ENCODE measurements at regions not wholly inside any gene's neighbourhood (a gene's known extent, or its start where the extent isn't known, plus 50 kb on each side); places are given as distances from the start of the nearest gene placed in this dataset.
A peak's percentile ranks its signal among the peaks of the same experiment; 100 is the strongest.
"Not testable (repeated sequence)": the region's sequence is repeated elsewhere in the genome, so short reads cannot be mapped to it uniquely, and the experiment has no call there.

DNA sequence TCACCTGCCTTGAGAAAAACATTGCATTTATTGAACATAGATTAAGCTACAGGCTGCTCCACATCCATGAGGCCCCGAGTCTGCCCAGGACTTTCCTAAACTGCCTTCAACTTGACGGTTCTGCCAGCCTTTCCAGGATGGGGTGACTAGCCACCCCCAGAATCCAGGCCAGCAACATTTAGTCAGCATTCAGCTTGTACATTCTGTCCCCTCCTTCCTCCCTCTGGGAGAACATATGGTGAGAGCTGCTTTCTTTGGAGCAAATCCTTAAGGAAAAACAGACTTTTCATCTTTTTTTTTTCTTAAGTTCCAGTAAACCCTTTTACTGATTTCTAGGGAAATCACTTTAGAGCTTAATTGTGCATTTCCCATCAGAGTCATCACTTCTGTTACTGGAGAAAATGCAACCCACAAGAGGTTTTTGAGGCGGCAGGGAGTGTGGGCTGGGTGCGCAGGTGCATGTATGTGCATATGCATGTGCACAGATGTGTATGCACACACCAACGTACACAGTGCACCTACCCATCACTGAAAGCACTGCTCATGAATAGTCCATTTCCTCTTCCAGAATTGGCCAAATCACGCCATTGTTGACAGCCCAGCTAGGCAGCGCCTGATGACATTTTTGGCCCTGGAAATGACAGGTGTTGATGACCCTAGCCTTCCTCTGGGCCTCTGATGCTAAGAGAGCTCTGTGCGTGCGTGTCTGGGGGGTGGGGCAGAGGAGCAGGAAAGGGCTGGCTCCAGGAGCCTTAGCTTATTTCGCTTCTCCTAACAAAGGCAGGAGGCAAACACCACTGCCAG, 145.6 kb downstream of the HSD17B3 start:
- Histone ChIP-seq H3K36me3 (ENCODE audit: control insufficient read depth in 1 of 2, insufficient read depth in 2 of 2, low read length in 2 of 2) (no peaks in the 10 kb centered on the region), H3K4me3 (ENCODE audit: low read depth in 1 of 2, low read length in 2 of 2) (no peak overlapping the region), H3K9me3 (ENCODE audit: control insufficient read depth in 1 of 2, low read length in 2 of 2) (no peaks in the 10 kb centered on the region), H3K27ac (ENCODE audit: low read length) (peak overlapping the region; percentile 10), H3K27me3 (ENCODE audit: low read depth, low read length) (no peaks in the 10 kb centered on the region), H3K4me1 (ENCODE audit: control insufficient read depth in 1 of 2, insufficient read depth in 2 of 2, low read length in 2 of 2) (no peaks in the 10 kb centered on the region)

DNA sequence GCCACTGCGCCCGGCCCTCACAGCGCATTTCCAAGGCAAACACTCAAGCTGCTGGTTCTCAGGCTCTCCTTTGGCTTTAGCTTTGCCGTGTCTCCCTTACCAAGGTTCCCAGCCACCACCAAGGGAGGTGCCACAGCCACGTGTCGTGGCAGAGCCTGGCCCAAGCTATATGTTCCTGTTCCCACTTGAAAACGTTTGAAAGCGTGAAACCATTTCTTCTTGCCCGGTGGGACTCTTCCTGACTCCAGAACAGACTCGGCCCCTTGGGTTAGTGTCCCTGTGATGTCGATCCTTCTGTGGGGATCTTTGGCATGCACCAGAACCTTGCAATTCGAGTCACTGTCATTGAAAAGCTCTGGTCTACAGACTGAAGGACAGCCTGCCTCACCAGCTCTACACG, 147.9 kb downstream of the HSD17B3 start:
- Histone ChIP-seq H3K27ac (ENCODE audit: low read length) (no peak overlapping the region), H3K27me3 (ENCODE audit: low read depth, low read length) (no peaks in the 10 kb centered on the region), H3K9me3 (ENCODE audit: control insufficient read depth in 1 of 2, low read length in 2 of 2) (no peaks in the 10 kb centered on the region), H3K36me3 (ENCODE audit: control insufficient read depth in 1 of 2, insufficient read depth in 2 of 2, low read length in 2 of 2) (no peaks in the 10 kb centered on the region), H3K4me1 (ENCODE audit: control insufficient read depth in 1 of 2, insufficient read depth in 2 of 2, low read length in 2 of 2) (peaks cover 0 to 4% of the 10 kb centered on the region in 2 donors), H3K4me3 (ENCODE audit: low read depth in 1 of 2, low read length in 2 of 2) (no peak overlapping the region)

DNA sequence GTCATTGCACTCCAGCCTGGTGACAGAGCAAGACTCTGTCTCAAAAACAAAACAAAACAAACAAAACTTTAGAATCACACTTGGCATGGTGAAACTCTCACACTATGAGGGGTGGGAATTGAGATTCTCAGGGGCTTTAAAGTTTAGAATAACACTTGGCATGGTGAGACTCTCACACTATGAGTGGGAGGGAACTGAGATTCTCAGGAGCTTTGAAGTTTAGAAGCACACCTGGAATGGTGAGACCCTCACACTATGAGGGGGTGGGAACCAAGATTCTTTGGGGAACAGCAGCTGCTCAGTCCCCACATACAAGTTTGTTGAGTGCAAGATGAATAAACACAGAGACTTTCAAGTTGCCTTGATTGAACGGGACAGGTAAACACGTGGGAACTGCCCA, 149.4 kb downstream of the HSD17B3 start:
- no peaks in the 10 kb centered on the region for H3K36me3 ChIP-seq (ENCODE audit: control insufficient read depth in 1 of 2, insufficient read depth in 2 of 2, low read length in 2 of 2)
- H3K27me3 ChIP-seq (ENCODE audit: low read depth, low read length), result no peaks in the 10 kb centered on the region
- H3K9me3 ChIP-seq (ENCODE audit: control insufficient read depth in 1 of 2, low read length in 2 of 2), result no peaks in the 10 kb centered on the region
- peaks cover 0 to 4% of the 10 kb centered on the region in 2 donors for H3K4me1 ChIP-seq (ENCODE audit: control insufficient read depth in 1 of 2, insufficient read depth in 2 of 2, low read length in 2 of 2)
- no peak overlapping the region for H3K27ac ChIP-seq (ENCODE audit: low read length)
- H3K4me3 ChIP-seq (ENCODE audit: low read depth in 1 of 2, low read length in 2 of 2), result no peak overlapping the region

DNA sequence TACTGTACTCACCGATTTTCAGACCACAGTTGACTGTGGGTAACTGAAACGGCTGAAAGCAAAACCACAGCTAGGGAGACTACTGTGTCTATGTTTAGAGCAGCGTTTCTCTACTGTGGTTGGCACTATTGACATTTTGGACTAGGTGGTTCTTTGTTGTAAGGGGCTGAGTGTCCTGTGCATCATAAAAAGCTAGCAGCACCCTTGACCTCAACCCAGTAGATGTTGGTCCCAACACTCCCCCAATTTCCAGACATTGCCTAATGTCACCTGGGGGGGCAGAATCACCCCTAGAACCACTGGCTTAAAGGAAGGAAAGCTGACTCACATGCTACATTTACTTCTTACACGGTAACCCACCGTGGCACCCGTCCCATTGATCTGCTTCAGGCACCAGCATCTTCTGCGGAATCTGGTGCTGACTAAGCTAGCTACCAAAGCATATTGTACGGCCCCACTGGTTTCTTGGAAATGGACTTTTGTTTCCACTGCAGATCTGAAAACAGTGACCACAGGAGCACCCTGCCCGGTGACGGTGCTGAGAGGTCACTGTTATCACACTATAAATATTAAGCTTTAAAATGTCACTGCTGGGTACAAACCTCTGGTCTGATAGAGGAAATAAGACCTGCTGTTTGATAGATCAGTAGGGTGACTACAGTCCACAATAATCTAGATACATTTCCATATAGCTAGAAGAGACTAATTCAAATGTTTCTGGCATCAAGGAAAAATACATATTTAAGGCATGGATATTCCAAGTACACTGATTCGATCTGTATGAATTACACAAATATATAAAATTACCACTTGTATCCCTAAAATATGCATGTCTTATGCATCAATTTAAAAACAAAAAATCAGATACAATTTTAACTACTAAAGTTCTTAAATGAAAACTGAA, 151.4 kb downstream of the HSD17B3 start:
- Histone ChIP-seq H3K27ac (ENCODE audit: low read length) (no peak overlapping the region), H3K4me3 (ENCODE audit: low read depth in 1 of 2, low read length in 2 of 2) (no peak overlapping the region), H3K27me3 (ENCODE audit: low read depth, low read length) (no peaks in the 10 kb centered on the region), H3K4me1 (ENCODE audit: control insufficient read depth in 1 of 2, insufficient read depth in 2 of 2, low read length in 2 of 2) (peaks cover 0 to 4% of the 10 kb centered on the region in 2 donors), H3K36me3 (ENCODE audit: control insufficient read depth in 1 of 2, insufficient read depth in 2 of 2, low read length in 2 of 2) (no peaks in the 10 kb centered on the region), H3K9me3 (ENCODE audit: control insufficient read depth in 1 of 2, low read length in 2 of 2) (no peaks in the 10 kb centered on the region)

DNA sequence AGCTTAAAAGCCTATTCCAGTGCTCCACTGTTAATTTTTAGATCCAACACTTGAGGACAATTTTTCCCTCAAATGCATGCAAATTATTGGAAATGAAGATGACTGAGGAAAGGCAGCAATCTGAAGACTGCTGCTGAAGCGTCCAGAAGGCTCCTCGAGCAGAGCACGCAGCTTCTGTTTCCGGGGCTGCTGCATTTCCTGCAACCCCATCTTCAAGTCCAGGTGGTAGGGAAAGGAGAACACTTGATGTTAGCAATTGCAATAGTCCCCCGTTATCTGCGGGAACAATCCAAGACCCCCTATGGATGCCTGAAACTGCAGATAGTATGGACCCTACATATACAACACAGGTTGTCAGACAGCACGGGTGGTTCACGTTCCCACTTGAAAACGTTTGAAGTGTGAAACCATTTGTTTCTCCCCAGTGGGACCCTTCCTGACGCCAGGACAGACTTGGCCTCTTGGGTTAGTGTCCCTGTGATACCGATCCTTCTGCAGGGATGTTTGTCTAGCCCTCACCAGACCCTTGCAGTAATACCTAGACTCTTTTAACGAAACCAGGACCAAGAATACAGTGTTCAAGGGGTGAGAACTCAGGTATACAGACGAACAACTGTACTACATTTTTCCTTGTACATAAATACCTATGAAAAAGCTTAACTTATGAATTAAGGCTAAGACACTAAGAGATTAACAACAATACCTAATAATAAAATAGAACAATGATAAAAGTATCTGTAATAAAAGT, 152.3 kb downstream of the HSD17B3 start:
- Histone ChIP-seq H3K4me3 (ENCODE audit: low read depth in 1 of 2, low read length in 2 of 2) (no peak overlapping the region), H3K9me3 (ENCODE audit: control insufficient read depth in 1 of 2, low read length in 2 of 2) (no peaks in the 10 kb centered on the region), H3K36me3 (ENCODE audit: control insufficient read depth in 1 of 2, insufficient read depth in 2 of 2, low read length in 2 of 2) (no peaks in the 10 kb centered on the region), H3K27ac (ENCODE audit: low read length) (no peak overlapping the region), H3K27me3 (ENCODE audit: low read depth, low read length) (no peaks in the 10 kb centered on the region), H3K4me1 (ENCODE audit: control insufficient read depth in 1 of 2, insufficient read depth in 2 of 2, low read length in 2 of 2) (peaks cover 0 to 4% of the 10 kb centered on the region in 2 donors)

DNA sequence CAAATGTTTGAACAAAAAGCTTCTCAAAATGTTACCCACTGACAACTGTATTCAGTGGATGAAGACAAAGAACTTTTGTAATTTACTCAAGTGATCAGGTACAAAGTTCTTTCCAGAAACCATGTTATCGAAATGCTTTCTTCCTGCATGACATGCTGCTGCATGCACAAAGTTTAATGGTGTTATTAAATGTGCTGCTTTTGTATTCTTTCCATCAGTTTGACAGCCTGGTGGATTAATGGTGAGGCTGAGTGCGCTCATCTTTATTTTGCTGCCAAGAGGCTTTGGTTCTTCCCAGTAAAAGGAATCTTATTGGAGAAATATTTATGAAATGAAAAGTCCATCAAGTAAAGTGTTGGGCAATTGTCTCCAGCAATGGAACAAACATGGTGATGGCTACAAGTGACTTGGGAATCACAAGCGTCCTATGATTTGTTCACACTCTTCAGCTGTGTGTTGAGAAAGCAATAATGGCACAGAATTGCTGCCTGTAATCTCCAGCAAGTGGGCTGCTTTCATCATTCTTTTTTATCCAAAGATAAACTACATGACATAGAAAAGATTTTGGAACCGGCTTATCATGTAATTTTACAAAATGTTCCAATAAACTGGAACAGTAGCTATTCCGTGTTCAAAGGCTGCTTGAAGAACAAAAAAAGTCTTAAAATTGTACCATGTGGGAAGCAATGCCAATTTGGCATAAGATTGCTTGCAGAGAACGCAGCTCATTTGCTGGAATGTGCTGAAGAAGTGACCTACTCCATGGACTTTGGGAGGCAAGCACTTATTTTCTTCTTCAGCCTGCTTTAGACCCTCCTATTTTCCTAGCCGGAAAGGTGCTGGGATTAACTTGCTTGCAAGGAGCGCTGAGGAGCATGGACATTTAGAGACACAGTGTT, 153.1 kb downstream of the HSD17B3 start:
- Histone ChIP-seq H3K4me1 (ENCODE audit: control insufficient read depth in 1 of 2, insufficient read depth in 2 of 2, low read length in 2 of 2) (peaks cover 0 to 4% of the 10 kb centered on the region in 2 donors), H3K9me3 (ENCODE audit: control insufficient read depth in 1 of 2, low read length in 2 of 2) (no peaks in the 10 kb centered on the region), H3K36me3 (ENCODE audit: control insufficient read depth in 1 of 2, insufficient read depth in 2 of 2, low read length in 2 of 2) (no peaks in the 10 kb centered on the region), H3K27ac (ENCODE audit: low read length) (no peak overlapping the region), H3K27me3 (ENCODE audit: low read depth, low read length) (no peaks in the 10 kb centered on the region), H3K4me3 (ENCODE audit: low read depth in 1 of 2, low read length in 2 of 2) (no peak overlapping the region)

DNA sequence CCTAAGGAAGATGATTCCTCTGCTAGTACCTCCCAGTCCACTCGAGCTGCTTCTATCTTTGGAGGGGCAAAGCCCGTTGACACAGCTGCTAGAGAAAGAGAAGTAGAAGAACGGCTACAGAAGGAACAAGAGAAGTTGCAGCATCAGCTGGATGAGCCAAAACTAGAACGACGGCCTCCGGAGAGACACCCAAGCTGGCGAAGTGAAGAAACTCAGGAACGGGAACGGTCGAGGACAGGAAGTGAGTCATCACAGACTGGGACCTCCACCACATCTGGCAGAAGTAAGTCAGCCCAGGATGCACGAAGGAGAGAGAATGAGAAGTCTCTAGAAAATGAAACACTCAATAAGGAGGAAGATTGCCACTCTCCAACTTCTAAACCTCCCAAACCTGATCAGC, 154.9 kb downstream of the HSD17B3 start:
- not testable (repeated sequence) for H3K27ac ChIP-seq (ENCODE audit: low read length); H3K36me3 ChIP-seq (ENCODE audit: control insufficient read depth in 1 of 2, insufficient read depth in 2 of 2, low read length in 2 of 2)

DNA sequence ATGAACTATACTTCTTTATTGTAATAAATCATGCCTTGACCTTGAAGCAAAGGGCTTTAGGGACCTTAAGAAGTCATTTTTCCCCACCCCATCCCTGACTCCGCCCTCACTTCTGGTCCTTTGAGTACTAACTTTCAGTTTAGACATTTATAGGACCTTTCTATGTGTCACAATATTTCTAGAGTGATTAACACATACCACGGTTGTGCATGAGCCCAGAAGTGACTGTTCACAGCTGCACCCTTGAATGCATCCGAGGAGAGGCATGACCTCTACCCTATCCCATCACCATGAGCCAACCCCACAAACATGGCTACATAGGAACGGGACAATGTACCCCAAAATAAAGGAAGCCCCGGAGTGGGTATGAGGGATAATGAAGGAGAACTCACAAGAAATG, 160.3 kb downstream of the HSD17B3 start:
- Histone ChIP-seq H3K4me3 (ENCODE audit: low read depth in 1 of 2, low read length in 2 of 2) (no peak overlapping the region), H3K27me3 (ENCODE audit: low read depth, low read length) (no peaks in the 10 kb centered on the region), H3K36me3 (ENCODE audit: control insufficient read depth in 1 of 2, insufficient read depth in 2 of 2, low read length in 2 of 2) (no peaks in the 10 kb centered on the region), H3K4me1 (ENCODE audit: control insufficient read depth in 1 of 2, insufficient read depth in 2 of 2, low read length in 2 of 2) (peaks cover 18 to 36% of the 10 kb centered on the region in 2 donors), H3K9me3 (ENCODE audit: control insufficient read depth in 1 of 2, low read length in 2 of 2) (no peaks in the 10 kb centered on the region), H3K27ac (ENCODE audit: low read length) (peak overlapping the region; percentile 57)

More for the DNA sequence above, 154.9 kb downstream of the HSD17B3 start:
- not testable (repeated sequence) for H3K9me3 ChIP-seq (ENCODE audit: control insufficient read depth in 1 of 2, low read length in 2 of 2); H3K4me3 ChIP-seq (ENCODE audit: low read depth in 1 of 2, low read length in 2 of 2); H3K4me1 ChIP-seq (ENCODE audit: control insufficient read depth in 1 of 2, insufficient read depth in 2 of 2, low read length in 2 of 2); H3K27me3 ChIP-seq (ENCODE audit: low read depth, low read length)

DNA sequence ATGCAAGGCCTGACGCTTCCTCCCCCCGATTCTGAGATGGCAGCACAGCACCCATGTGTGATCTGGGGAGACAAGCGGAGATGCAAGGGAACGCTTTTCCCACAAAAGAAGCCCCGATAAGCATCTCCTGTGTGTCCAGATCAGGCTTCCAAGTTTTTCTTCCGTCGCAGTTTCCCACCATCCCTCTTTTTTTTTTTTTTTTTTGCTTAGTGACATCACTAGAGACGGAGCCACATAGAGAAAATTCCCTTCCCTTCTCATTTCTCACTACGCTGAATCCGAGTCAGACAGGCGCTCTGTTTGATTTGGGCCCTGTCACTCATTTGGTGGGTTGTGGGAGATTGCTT, 160.9 kb downstream of the HSD17B3 start:
- Histone ChIP-seq H3K36me3 (ENCODE audit: control insufficient read depth in 1 of 2, insufficient read depth in 2 of 2, low read length in 2 of 2) (no peaks in the 10 kb centered on the region), H3K9me3 (ENCODE audit: control insufficient read depth in 1 of 2, low read length in 2 of 2) (no peaks in the 10 kb centered on the region), H3K4me1 (ENCODE audit: control insufficient read depth in 1 of 2, insufficient read depth in 2 of 2, low read length in 2 of 2) (peaks cover 19 to 37% of the 10 kb centered on the region in 2 donors), H3K4me3 (ENCODE audit: low read depth in 1 of 2, low read length in 2 of 2) (no peak overlapping the region), H3K27ac (ENCODE audit: low read length) (peak overlapping the region; percentile 57), H3K27me3 (ENCODE audit: low read depth, low read length) (no peaks in the 10 kb centered on the region)

DNA sequence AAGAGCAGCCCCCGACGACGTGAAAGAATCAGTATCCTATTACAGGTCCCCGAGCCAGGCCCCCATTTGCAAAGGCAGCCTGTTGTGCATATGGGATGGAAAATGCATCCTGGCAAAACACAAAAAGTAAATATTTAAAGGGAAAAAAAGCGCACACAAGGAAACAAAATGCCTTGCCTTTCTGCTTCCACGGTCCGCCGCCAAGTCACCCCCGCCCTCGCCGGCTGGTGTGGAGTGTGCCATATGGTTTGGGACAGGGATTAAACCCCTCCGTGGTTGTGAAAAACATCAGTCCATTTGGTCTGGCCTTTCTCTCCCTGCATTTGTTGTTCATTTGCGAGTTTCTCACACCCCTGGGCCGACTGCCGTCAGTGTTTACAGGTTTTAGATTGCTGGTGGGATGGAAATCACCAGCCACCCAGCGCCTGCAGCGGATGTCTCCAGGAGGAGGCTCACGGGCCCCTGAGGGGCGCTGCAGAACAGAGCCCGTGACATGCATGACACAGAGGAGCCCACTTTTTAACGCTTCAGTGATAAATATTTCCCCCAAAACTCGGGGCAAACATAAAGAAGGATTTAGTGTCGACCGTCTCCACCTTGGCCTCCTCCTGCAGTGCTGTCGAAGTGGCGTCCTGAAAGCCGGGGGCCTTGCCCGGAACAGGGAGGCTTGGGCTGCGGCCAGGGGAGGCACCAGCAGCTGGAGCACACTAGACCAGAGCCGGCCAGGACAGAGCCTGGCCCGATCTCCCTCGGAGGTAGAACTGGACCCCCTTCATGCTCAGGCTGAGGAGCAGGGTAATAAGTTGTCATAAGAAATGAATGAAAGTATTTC, 161.5 kb downstream of the HSD17B3 start:
- Histone ChIP-seq H3K27ac (ENCODE audit: low read length) (no peak overlapping the region), H3K4me1 (ENCODE audit: control insufficient read depth in 1 of 2, insufficient read depth in 2 of 2, low read length in 2 of 2) (peaks cover 19 to 37% of the 10 kb centered on the region in 2 donors)

More for the DNA sequence above, 161.5 kb downstream of the HSD17B3 start:
- H3K9me3 ChIP-seq (ENCODE audit: control insufficient read depth in 1 of 2, low read length in 2 of 2), result no peaks in the 10 kb centered on the region
- no peaks in the 10 kb centered on the region for H3K36me3 ChIP-seq (ENCODE audit: control insufficient read depth in 1 of 2, insufficient read depth in 2 of 2, low read length in 2 of 2)
- H3K27me3 ChIP-seq (ENCODE audit: low read depth, low read length), result no peaks in the 10 kb centered on the region
- no peak overlapping the region for H3K4me3 ChIP-seq (ENCODE audit: low read depth in 1 of 2, low read length in 2 of 2)

Measured in muscle layer of duodenum (tissue), 2 donors.